ENCODE measurements at regions not wholly inside any gene's neighbourhood (a gene's known extent, or its start where the extent isn't known, plus 50 kb on each side); places are given as distances from the start of the nearest gene placed in this dataset.
"Not testable (repeated sequence)": the region's sequence is repeated elsewhere in the genome, so short reads cannot be mapped to it uniquely, and the experiment has no call there.

- TF ChIP-seq CTCF (conservative IDR thresholded peaks at IDR 0.05); ZFX (IDR thresholded peaks at IDR 0.05): not testable (repeated sequence)
These were observed 72.0 kb upstream of the IKBKE start for GRCh38 chr1:206398261-206398660.
